ENCODE measurements at regions not wholly inside any gene's neighbourhood (a gene's known extent, or its start where the extent isn't known, plus 50 kb on each side); places are given as distances from the start of the nearest gene placed in this dataset.
A peak's percentile ranks its signal among the peaks of the same experiment; 100 is the strongest.
"Not testable (repeated sequence)": the region's sequence is repeated elsewhere in the genome, so short reads cannot be mapped to it uniquely, and the experiment has no call there.

GRCh38 chr13:103638706-103639105 is 572.5 kb upstream of the SLC10A2 start:
- Histone ChIP-seq H3K9me3 (ENCODE audit: control insufficient read depth, low read length) (no peaks in the 10 kb centered on the region), H3K27ac (ENCODE audit: low read depth in 1 of 2, low read length in 2 of 2) (no peak overlapping the region), H3K4me3 (ENCODE audit: low read length in 2 of 2) (no peak overlapping the region), H3K36me3 (ENCODE audit: control insufficient read depth in 1 of 2, insufficient read depth in 2 of 2, low read length in 1 of 2) (no peaks in the 10 kb centered on the region), H3K27me3 (ENCODE audit: control insufficient read depth in 1 of 2, insufficient read depth in 2 of 2, low read length in 1 of 2) (no peaks in the 10 kb centered on the region), H3K4me1 (ENCODE audit: control insufficient read depth in 1 of 2, insufficient read depth in 2 of 2, low read length in 2 of 2) (no peaks in the 10 kb centered on the region)
- DNase-seq (no peak), ATAC-seq (ENCODE audit: low FRiP score) (no peak)
- intact Hi-C loops (cut with DNase I): no loop called here
- 50 to 53% methylated on average over 2 of the region's 2 CpGs for WGBS, 2 donors

GRCh38 chr13:103634066-103634465 is 567.8 kb upstream of the SLC10A2 start:
- no peak for ATAC-seq (ENCODE audit: low FRiP score)
- intact Hi-C loops (cut with DNase I): no loop called here
- H3K9me3 ChIP-seq (ENCODE audit: control insufficient read depth, low read length): no peaks in the 10 kb centered on the region
- WGBS, 2 donors: 54 to 62% methylated on average over 2 of the region's 2 CpGs
- DNase-seq: no peak
- H3K36me3 ChIP-seq (ENCODE audit: control insufficient read depth in 1 of 2, insufficient read depth in 2 of 2, low read length in 1 of 2): no peaks in the 10 kb centered on the region
- no peaks in the 10 kb centered on the region for H3K4me1 ChIP-seq (ENCODE audit: control insufficient read depth in 1 of 2, insufficient read depth in 2 of 2, low read length in 2 of 2)
- no peak overlapping the region for H3K4me3 ChIP-seq (ENCODE audit: low read length in 2 of 2)
- H3K27ac ChIP-seq (ENCODE audit: low read depth in 1 of 2, low read length in 2 of 2): no peak overlapping the region
- no peaks in the 10 kb centered on the region for H3K27me3 ChIP-seq (ENCODE audit: control insufficient read depth in 1 of 2, insufficient read depth in 2 of 2, low read length in 1 of 2)

GRCh38 chr13:103625194-103625593 is 559.0 kb upstream of the SLC10A2 start:
- Histone ChIP-seq H3K4me3 (ENCODE audit: low read length in 2 of 2) (no peak overlapping the region), H3K36me3 (ENCODE audit: control insufficient read depth in 1 of 2, insufficient read depth in 2 of 2, low read length in 1 of 2) (no peaks in the 10 kb centered on the region), H3K4me1 (ENCODE audit: control insufficient read depth in 1 of 2, insufficient read depth in 2 of 2, low read length in 2 of 2) (no peaks in the 10 kb centered on the region), H3K9me3 (ENCODE audit: control insufficient read depth, low read length) (no peaks in the 10 kb centered on the region), H3K27me3 (ENCODE audit: control insufficient read depth in 1 of 2, insufficient read depth in 2 of 2, low read length in 1 of 2) (no peaks in the 10 kb centered on the region), H3K27ac (ENCODE audit: low read depth in 1 of 2, low read length in 2 of 2) (no peak overlapping the region)
- intact Hi-C loops (cut with DNase I): no loop called here
- WGBS, 2 donors: 78 to 84% methylated on average over 5 of the region's 5 CpGs
- ATAC-seq (ENCODE audit: low FRiP score) (no peak), DNase-seq (no peak)

- no peak overlapping the region for H3K4me3 ChIP-seq (ENCODE audit: low read length in 2 of 2)
- intact Hi-C loops (cut with DNase I): no loop called here
- H3K36me3 ChIP-seq (ENCODE audit: control insufficient read depth in 1 of 2, insufficient read depth in 2 of 2, low read length in 1 of 2): no peaks in the 10 kb centered on the region
- DNase-seq (no peak), ATAC-seq (ENCODE audit: low FRiP score) (no peak)
- 96 to 100% methylated on average over 1 of the region's 1 CpG for WGBS, 2 donors
- no peaks in the 10 kb centered on the region for H3K4me1 ChIP-seq (ENCODE audit: control insufficient read depth in 1 of 2, insufficient read depth in 2 of 2, low read length in 2 of 2)
- no peak overlapping the region for H3K27ac ChIP-seq (ENCODE audit: low read depth in 1 of 2, low read length in 2 of 2)
- no peaks in the 10 kb centered on the region for H3K27me3 ChIP-seq (ENCODE audit: control insufficient read depth in 1 of 2, insufficient read depth in 2 of 2, low read length in 1 of 2)
- H3K9me3 ChIP-seq (ENCODE audit: control insufficient read depth, low read length): no peaks in the 10 kb centered on the region
These were observed 551.9 kb upstream of the SLC10A2 start for GRCh38 chr13:103618151-103618550.

GRCh38 chr13:103615771-103616170 is 549.6 kb upstream of the SLC10A2 start:
- WGBS, 2 donors: 76 to 84% methylated on average over 4 of the region's 4 CpGs

GRCh38 chr13:103614761-103615160 is 548.5 kb upstream of the SLC10A2 start:
- H3K36me3 ChIP-seq (ENCODE audit: control insufficient read depth in 1 of 2, insufficient read depth in 2 of 2, low read length in 1 of 2): no peaks in the 10 kb centered on the region
- H3K4me1 ChIP-seq (ENCODE audit: control insufficient read depth in 1 of 2, insufficient read depth in 2 of 2, low read length in 2 of 2): no peaks in the 10 kb centered on the region
- no peak overlapping the region for H3K4me3 ChIP-seq (ENCODE audit: low read length in 2 of 2)
- no peak for ATAC-seq (ENCODE audit: low FRiP score)
- no peak for DNase-seq
- H3K27ac ChIP-seq (ENCODE audit: low read depth in 1 of 2, low read length in 2 of 2): no peak overlapping the region
- H3K27me3 ChIP-seq (ENCODE audit: control insufficient read depth in 1 of 2, insufficient read depth in 2 of 2, low read length in 1 of 2): no peaks in the 10 kb centered on the region
- no peaks in the 10 kb centered on the region for H3K9me3 ChIP-seq (ENCODE audit: control insufficient read depth, low read length)
- intact Hi-C loops (cut with DNase I): no loop called here

More at GRCh38 chr13:103615771-103616170, 549.6 kb upstream of the SLC10A2 start:
- DNase-seq (no peak), ATAC-seq (ENCODE audit: low FRiP score) (no peak)
- Histone ChIP-seq H3K27ac (ENCODE audit: low read depth in 1 of 2, low read length in 2 of 2) (no peak overlapping the region), H3K9me3 (ENCODE audit: control insufficient read depth, low read length) (no peaks in the 10 kb centered on the region), H3K27me3 (ENCODE audit: control insufficient read depth in 1 of 2, insufficient read depth in 2 of 2, low read length in 1 of 2) (no peaks in the 10 kb centered on the region), H3K4me1 (ENCODE audit: control insufficient read depth in 1 of 2, insufficient read depth in 2 of 2, low read length in 2 of 2) (no peaks in the 10 kb centered on the region), H3K36me3 (ENCODE audit: control insufficient read depth in 1 of 2, insufficient read depth in 2 of 2, low read length in 1 of 2) (no peaks in the 10 kb centered on the region), H3K4me3 (ENCODE audit: low read length in 2 of 2) (no peak overlapping the region)
- intact Hi-C loops (cut with DNase I): no loop called here

- WGBS, 2 donors: 75% methylated on average over 1 of the region's 1 CpG
These were observed 541.8 kb upstream of the SLC10A2 start for GRCh38 chr13:103607995-103608394.

GRCh38 chr13:103605546-103606326 is 539.5 kb upstream of the SLC10A2 start:
- intact Hi-C loops (cut with DNase I): no loop called here
- WGBS, 2 donors: 89 to 91% methylated on average over 16 of the region's 16 CpGs

More at GRCh38 chr13:103607995-103608394, 541.8 kb upstream of the SLC10A2 start:
- Histone ChIP-seq H3K36me3 (ENCODE audit: control insufficient read depth in 1 of 2, insufficient read depth in 2 of 2, low read length in 1 of 2) (no peaks in the 10 kb centered on the region), H3K27ac (ENCODE audit: low read depth in 1 of 2, low read length in 2 of 2) (no peak overlapping the region), H3K4me1 (ENCODE audit: control insufficient read depth in 1 of 2, insufficient read depth in 2 of 2, low read length in 2 of 2) (no peaks in the 10 kb centered on the region), H3K9me3 (ENCODE audit: control insufficient read depth, low read length) (peaks cover 2% of the 10 kb centered on the region), H3K27me3 (ENCODE audit: control insufficient read depth in 1 of 2, insufficient read depth in 2 of 2, low read length in 1 of 2) (no peaks in the 10 kb centered on the region), H3K4me3 (ENCODE audit: low read length in 2 of 2) (no peak overlapping the region)
- intact Hi-C loops (cut with DNase I): no loop called here
- DNase-seq (no peak), ATAC-seq (ENCODE audit: low FRiP score) (no peak)

GRCh38 chr13:103599870-103600269 is 533.7 kb upstream of the SLC10A2 start:
- H3K4me3 ChIP-seq (ENCODE audit: low read length in 2 of 2); DNase-seq; H3K27ac ChIP-seq (ENCODE audit: low read depth in 1 of 2, low read length in 2 of 2); H3K4me1 ChIP-seq (ENCODE audit: control insufficient read depth in 1 of 2, insufficient read depth in 2 of 2, low read length in 2 of 2); intact Hi-C loops (cut with DNase I); ATAC-seq (ENCODE audit: low FRiP score); H3K27me3 ChIP-seq (ENCODE audit: control insufficient read depth in 1 of 2, insufficient read depth in 2 of 2, low read length in 1 of 2); H3K36me3 ChIP-seq (ENCODE audit: control insufficient read depth in 1 of 2, insufficient read depth in 2 of 2, low read length in 1 of 2); H3K9me3 ChIP-seq (ENCODE audit: control insufficient read depth, low read length): not testable (repeated sequence)
- 92 to 94% methylated on average over 22 to 26 of the region's 26 CpGs for WGBS, 2 donors

More at GRCh38 chr13:103605546-103606326, 539.5 kb upstream of the SLC10A2 start:
- DNase-seq (no peak), ATAC-seq (ENCODE audit: low FRiP score) (peak; percentile 52)
- no peak overlapping the region for H3K27ac ChIP-seq (ENCODE audit: low read depth in 1 of 2, low read length in 2 of 2)
- peaks cover 2% of the 10 kb centered on the region for H3K9me3 ChIP-seq (ENCODE audit: control insufficient read depth, low read length)
- no peaks in the 10 kb centered on the region for H3K27me3 ChIP-seq (ENCODE audit: control insufficient read depth in 1 of 2, insufficient read depth in 2 of 2, low read length in 1 of 2)
- no peaks in the 10 kb centered on the region for H3K36me3 ChIP-seq (ENCODE audit: control insufficient read depth in 1 of 2, insufficient read depth in 2 of 2, low read length in 1 of 2)
- no peaks in the 10 kb centered on the region for H3K4me1 ChIP-seq (ENCODE audit: control insufficient read depth in 1 of 2, insufficient read depth in 2 of 2, low read length in 2 of 2)
- H3K4me3 ChIP-seq (ENCODE audit: low read length in 2 of 2): no peak overlapping the region

Measured in aorta (tissue), 5 donors.